ENCODE measurements at regions not wholly inside any gene's neighbourhood (a gene's known extent, or its start where the extent isn't known, plus 50 kb on each side); places are given as distances from the start of the nearest gene placed in this dataset.

DNA sequence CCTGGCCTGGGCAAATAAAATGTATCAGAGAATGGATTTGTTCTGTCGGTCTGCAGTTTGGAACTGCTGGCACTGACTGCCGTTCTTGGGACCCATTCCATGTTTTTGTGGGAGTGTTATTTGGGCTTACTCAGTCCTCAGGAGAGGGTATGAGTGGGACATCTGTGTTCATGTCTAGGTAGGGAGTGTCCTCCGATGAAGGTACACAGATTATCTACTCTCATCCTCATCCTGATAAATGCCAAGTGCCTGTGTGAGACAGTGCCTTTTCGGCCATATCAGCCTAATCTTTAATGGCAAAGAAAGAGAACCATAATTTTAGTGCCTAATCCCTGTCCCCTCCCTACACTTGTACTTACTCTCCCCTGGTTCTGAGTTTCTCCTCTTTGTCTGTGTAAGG lies 409.4 kb downstream of the REEP3 start:
- no peaks in the 10 kb centered on the region for H3K9me2 ChIP-seq (ENCODE audit: low read depth, low read length)
- H3K79me2 ChIP-seq (ENCODE audit: insufficient read depth, low read length) = no peaks in the 10 kb centered on the region
- H3K4me2 ChIP-seq (ENCODE audit: low read length) = no peak overlapping the region
- no peak overlapping the region for H2AFZ ChIP-seq (ENCODE audit: low read length)
- no peaks in the 10 kb centered on the region for H3K27me3 ChIP-seq (ENCODE audit: insufficient read depth, low read length)
- no peak overlapping the region for H3K27ac ChIP-seq (ENCODE audit: low read depth, low read length, poor library complexity, severe bottlenecking)
- TF ChIP-seq, protein P1, sequence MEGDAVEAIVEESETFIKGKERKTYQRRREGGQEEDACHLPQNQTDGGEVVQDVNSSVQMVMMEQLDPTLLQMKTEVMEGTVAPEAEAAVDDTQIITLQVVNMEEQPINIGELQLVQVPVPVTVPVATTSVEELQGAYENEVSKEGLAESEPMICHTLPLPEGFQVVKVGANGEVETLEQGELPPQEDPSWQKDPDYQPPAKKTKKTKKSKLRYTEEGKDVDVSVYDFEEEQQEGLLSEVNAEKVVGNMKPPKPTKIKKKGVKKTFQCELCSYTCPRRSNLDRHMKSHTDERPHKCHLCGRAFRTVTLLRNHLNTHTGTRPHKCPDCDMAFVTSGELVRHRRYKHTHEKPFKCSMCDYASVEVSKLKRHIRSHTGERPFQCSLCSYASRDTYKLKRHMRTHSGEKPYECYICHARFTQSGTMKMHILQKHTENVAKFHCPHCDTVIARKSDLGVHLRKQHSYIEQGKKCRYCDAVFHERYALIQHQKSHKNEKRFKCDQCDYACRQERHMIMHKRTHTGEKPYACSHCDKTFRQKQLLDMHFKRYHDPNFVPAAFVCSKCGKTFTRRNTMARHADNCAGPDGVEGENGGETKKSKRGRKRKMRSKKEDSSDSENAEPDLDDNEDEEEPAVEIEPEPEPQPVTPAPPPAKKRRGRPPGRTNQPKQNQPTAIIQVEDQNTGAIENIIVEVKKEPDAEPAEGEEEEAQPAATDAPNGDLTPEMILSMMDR (IDR thresholded peaks at IDR 0.05; ENCODE audit: low read length) = no peak
- TF ChIP-seq EZH2 (IDR thresholded peaks at IDR 0.05; ENCODE audit: borderline replicate concordance, low read length) = no peak
- no peaks in the 10 kb centered on the region for H3K36me3 ChIP-seq (ENCODE audit: insufficient read depth, low read length)
- no peaks in the 10 kb centered on the region for H3K4me1 ChIP-seq (ENCODE audit: insufficient read depth, low read length, severe bottlenecking)
- no peak overlapping the region for H3K4me3 ChIP-seq (ENCODE audit: low read depth, low read length, poor library complexity, severe bottlenecking)
- no peak overlapping the region for H3K9ac ChIP-seq (ENCODE audit: low read length)
- H3K9me3 ChIP-seq (ENCODE audit: low read length) = no peaks in the 10 kb centered on the region
- no peaks in the 10 kb centered on the region for H4K20me1 ChIP-seq (ENCODE audit: insufficient read depth, low read length)
- no peaks in the 10 kb centered on the region for H3F3A ChIP-seq (ENCODE audit: insufficient read depth, low read length)

DNA sequence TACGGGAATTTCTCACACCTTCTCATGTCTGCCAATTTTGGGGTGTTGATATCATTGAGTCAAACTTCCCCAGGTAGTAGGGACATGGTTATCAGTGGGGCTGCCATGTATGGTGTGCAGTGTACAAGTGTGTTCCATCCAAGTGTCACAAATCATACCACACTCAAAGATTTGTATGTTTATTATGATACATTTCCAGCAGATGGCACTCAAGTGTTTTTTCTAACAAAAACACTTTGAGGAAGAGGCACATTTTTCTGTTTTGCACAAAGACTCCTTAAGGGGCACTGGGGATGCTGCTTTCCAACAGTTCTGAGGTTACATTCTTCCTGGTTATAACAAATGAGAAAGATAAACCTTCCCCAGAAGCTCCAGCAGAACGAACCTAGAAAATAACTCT lies 414.5 kb downstream of the REEP3 start:
- TF ChIP-seq, protein P1 (IDR thresholded peaks at IDR 0.05; ENCODE audit: low read length) = peak; percentile 36; the same call in 1 of the 2 replicates
- TF ChIP-seq EZH2 (IDR thresholded peaks at IDR 0.05; ENCODE audit: borderline replicate concordance, low read length) = no peak
- no peaks in the 10 kb centered on the region for H3K9me3 ChIP-seq (ENCODE audit: low read length)
- H4K20me1 ChIP-seq (ENCODE audit: insufficient read depth, low read length) = no peaks in the 10 kb centered on the region
- H3K79me2 ChIP-seq (ENCODE audit: insufficient read depth, low read length) = no peaks in the 10 kb centered on the region
- H3K9ac ChIP-seq (ENCODE audit: low read length) = no peak overlapping the region
- no peaks in the 10 kb centered on the region for H3K27me3 ChIP-seq (ENCODE audit: insufficient read depth, low read length)
- no peak overlapping the region for H2AFZ ChIP-seq (ENCODE audit: low read length)
- H3K4me1 ChIP-seq (ENCODE audit: insufficient read depth, low read length, severe bottlenecking) = no peaks in the 10 kb centered on the region
- no peak overlapping the region for H3K27ac ChIP-seq (ENCODE audit: low read depth, low read length, poor library complexity, severe bottlenecking)
- no peak overlapping the region for H3K4me2 ChIP-seq (ENCODE audit: low read length)
- no peaks in the 10 kb centered on the region for H3F3A ChIP-seq (ENCODE audit: insufficient read depth, low read length)
- no peaks in the 10 kb centered on the region for H3K9me2 ChIP-seq (ENCODE audit: low read depth, low read length)
- H3K36me3 ChIP-seq (ENCODE audit: insufficient read depth, low read length) = no peaks in the 10 kb centered on the region
- H3K4me3 ChIP-seq (ENCODE audit: low read depth, low read length, poor library complexity, severe bottlenecking) = no peak overlapping the region

DNA sequence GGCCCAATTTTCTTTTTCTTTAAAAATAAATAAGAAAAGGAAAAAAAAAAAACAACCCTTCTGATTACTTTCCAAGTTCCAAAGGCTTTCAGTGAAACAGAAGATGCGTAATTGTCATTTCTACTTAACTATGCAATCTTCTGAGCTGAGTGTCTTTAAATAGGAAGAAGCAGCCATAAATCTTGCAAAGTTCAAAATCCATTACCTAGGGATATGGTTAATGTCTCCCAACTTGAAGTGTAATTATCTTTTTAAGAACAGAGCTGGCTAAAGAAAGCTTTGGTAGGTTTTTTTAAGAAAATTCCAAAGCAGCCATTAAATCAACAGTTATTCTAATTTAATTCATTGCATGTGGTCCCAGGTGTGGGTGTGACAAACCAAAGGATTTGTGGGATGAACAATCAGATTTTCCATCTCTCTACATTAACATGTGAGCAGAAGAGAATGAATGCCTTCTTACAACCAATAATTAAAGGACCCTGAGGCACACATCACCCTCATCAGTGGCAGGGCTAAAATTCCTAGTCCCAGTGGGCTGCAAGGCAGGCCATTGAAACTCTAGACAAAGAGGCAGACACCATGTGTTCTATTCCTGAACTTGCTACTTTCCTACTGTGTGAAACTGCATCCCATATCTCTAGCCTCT lies 419.2 kb downstream of the REEP3 start:
- Histone ChIP-seq H3K4me2 (ENCODE audit: low read length) (no peak overlapping the region), H3K4me1 (ENCODE audit: insufficient read depth, low read length, severe bottlenecking) (no peaks in the 10 kb centered on the region), H3K9me2 (ENCODE audit: low read depth, low read length) (no peaks in the 10 kb centered on the region), H3K27me3 (ENCODE audit: insufficient read depth, low read length) (no peaks in the 10 kb centered on the region), H3K36me3 (ENCODE audit: insufficient read depth, low read length) (no peaks in the 10 kb centered on the region), H2AFZ (ENCODE audit: low read length) (no peak overlapping the region), H3F3A (ENCODE audit: insufficient read depth, low read length) (no peaks in the 10 kb centered on the region), H3K9ac (ENCODE audit: low read length) (no peak overlapping the region), H3K4me3 (ENCODE audit: low read depth, low read length, poor library complexity, severe bottlenecking) (no peak overlapping the region), H3K9me3 (ENCODE audit: low read length) (no peaks in the 10 kb centered on the region), H3K79me2 (ENCODE audit: insufficient read depth, low read length) (no peaks in the 10 kb centered on the region), H4K20me1 (ENCODE audit: insufficient read depth, low read length) (no peaks in the 10 kb centered on the region), H3K27ac (ENCODE audit: low read depth, low read length, poor library complexity, severe bottlenecking) (no peak overlapping the region)
- TF ChIP-seq EZH2 (IDR thresholded peaks at IDR 0.05; ENCODE audit: borderline replicate concordance, low read length) = no peak
- TF ChIP-seq, protein P1 (IDR thresholded peaks at IDR 0.05; ENCODE audit: low read length) = no peak
